ENCODE measurements at regions not wholly inside any gene's neighbourhood (a gene's known extent, or its start where the extent isn't known, plus 50 kb on each side); places are given as distances from the start of the nearest gene placed in this dataset.
A peak's percentile ranks its signal among the peaks of the same experiment; 100 is the strongest.

DNA sequence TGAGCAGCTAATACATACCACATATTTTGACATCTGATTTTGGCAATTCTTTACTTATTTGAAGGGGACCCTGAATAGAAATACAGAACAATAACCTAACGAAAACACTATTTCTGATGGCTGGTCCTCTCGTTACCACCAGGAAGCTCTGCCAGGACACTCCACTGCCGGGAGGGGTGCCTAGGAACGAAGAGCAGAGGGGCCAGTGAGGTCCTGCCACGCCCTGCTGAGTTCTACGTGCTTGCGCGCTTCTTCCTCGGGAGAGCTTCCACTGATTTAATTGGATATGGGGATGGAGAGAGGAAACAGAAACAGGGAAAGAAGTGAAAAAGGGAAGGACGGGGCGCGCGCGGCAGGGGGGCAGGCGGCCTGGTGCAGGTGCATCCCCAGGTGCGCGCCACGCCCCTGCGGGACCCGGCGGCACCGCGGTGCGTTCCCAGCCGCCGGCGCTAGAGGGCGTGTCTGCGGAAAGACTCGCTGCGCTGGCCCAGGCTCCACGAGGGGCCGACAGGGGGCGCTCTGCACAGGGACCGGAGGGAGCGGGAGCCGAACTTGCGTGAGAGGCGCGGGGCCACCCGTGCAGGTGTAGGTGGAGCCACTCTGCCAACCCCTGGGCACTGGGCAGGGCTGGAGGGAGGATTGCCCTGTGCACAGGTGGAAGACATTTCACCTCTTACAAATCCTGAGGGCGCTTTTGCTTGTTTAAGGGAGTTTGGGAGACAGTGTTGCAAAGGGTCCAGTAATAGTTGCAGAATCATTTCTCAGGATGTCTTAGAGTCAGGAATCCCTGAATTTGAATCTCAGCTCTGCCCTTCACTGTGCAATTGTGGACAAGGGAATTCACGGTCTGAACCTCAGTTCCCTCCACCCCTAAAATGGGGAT is 986.3 kb upstream of the TMEM132C start:
- no peak for TF ChIP-seq ZFX (IDR thresholded peaks at IDR 0.05; ENCODE audit: borderline replicate concordance)
- TF ChIP-seq, protein P1, sequence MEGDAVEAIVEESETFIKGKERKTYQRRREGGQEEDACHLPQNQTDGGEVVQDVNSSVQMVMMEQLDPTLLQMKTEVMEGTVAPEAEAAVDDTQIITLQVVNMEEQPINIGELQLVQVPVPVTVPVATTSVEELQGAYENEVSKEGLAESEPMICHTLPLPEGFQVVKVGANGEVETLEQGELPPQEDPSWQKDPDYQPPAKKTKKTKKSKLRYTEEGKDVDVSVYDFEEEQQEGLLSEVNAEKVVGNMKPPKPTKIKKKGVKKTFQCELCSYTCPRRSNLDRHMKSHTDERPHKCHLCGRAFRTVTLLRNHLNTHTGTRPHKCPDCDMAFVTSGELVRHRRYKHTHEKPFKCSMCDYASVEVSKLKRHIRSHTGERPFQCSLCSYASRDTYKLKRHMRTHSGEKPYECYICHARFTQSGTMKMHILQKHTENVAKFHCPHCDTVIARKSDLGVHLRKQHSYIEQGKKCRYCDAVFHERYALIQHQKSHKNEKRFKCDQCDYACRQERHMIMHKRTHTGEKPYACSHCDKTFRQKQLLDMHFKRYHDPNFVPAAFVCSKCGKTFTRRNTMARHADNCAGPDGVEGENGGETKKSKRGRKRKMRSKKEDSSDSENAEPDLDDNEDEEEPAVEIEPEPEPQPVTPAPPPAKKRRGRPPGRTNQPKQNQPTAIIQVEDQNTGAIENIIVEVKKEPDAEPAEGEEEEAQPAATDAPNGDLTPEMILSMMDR (IDR thresholded peaks at IDR 0.05), result peak; percentile 100
- H3K27ac ChIP-seq, result no peak overlapping the region

DNA sequence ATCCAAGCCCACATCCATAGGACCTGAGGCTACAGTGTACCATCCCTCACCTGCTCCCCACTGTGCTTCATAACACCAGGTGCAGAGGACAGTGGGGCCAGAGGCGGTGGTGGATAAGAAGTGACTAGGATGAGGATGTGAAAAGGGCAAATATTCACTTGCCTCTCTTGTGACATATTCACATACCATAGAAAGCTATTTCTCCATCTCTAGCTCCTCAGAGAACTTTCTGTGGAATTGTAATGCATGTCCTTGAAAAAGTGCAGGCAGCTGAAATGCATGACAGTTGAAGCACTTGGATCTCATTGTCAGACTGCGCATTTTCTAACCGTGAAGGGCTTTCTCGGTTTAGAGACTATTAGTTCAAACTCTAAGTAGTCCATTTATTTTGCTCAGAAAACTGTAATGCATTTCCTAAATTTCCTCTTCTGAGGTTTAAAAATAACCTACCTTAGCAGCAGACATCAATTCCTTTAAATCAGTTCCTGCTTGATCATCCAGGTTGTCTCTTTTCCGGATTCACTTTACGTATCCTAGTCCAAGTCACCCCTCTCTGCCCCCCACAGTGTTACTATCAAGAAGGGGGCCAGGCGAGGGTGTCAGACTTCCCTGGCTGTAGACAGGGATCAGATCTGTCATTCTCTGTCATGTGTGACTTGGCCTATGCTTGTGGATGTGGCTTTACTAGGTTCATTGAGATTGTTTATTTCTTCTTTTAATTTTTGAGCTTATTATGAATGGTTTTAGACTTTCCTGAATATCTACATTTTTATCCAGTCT is 984.0 kb upstream of the TMEM132C start:
- TF ChIP-seq, protein P1 (IDR thresholded peaks at IDR 0.05), result no peak
- TF ChIP-seq ZFX (IDR thresholded peaks at IDR 0.05; ENCODE audit: borderline replicate concordance), result no peak
- H3K27ac ChIP-seq, result no peak overlapping the region

DNA sequence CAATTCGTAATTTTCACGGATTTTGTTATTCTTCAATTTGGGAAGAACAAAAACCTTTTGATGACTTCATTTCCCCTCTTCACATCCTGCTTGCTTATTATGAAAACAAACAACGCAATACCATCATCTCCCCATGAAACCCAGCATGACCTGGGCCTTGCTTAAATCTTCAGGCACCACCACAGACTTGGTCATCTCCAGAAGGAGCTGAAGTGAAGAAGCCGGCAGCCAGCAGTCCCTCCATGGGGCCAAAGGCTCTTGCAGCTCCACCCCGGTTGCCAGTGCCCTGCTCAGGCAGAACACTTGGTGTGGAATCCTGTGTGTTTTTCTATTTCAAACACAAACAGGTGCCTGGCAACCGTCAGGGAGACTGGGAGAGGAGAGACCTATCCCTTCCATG is 982.9 kb upstream of the TMEM132C start:
- TF ChIP-seq ZFX (IDR thresholded peaks at IDR 0.05; ENCODE audit: borderline replicate concordance), result no peak
- TF ChIP-seq, protein P1 (IDR thresholded peaks at IDR 0.05), result no peak

DNA sequence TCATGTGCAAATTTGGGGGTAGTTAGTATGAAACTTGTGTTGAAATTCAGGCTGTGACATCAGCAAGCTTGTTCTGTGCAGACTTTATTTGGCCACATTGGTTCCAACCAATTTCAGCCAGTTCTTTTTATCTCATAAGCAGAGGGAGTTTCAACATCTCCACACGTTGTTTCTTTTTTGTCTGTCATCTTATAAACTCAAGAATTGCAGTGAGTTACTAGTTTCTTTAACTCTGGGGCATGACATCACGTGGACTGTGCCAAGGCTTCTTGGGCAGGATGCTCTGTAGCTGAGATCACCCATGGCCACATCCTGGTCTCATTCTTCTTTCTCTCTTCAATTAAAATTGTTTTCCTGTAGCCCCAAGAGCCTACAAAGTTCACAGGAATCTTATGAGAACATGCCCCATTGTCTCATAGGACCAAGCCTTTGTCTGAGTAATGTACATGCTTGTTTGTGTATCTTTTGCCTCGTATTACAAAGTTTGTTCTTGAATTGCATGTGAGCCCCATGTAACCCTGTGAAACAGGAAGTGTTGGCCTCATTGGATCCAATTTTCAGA is 982.0 kb upstream of the TMEM132C start:
- no peak overlapping the region for H3K27ac ChIP-seq
- no peak for TF ChIP-seq ZFX (IDR thresholded peaks at IDR 0.05; ENCODE audit: borderline replicate concordance)
- TF ChIP-seq, protein P1 (IDR thresholded peaks at IDR 0.05), result no peak

More for the DNA sequence above, 982.9 kb upstream of the TMEM132C start:
- no peak overlapping the region for H3K27ac ChIP-seq

DNA sequence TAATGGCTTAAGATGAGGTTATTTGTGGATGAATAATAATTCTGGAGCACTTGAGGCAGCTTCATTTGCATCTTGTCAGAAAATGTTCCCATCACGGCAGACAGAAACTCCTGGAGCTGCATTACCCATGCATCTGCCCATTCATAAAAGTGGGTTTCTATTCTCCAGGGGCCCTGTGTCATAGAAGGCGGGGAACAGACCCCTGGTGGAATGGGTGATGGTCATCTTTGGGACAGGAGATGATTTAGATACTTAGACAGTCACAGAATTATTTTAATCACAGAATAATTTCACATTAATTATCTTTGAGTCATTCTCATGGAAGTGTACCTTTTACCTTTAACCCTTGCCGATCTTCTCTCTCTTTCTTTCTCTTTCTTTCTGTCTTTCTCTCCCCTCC is 980.7 kb upstream of the TMEM132C start:
- no peak for TF ChIP-seq ZFX (IDR thresholded peaks at IDR 0.05; ENCODE audit: borderline replicate concordance)
- no peak overlapping the region for H3K27ac ChIP-seq

DNA sequence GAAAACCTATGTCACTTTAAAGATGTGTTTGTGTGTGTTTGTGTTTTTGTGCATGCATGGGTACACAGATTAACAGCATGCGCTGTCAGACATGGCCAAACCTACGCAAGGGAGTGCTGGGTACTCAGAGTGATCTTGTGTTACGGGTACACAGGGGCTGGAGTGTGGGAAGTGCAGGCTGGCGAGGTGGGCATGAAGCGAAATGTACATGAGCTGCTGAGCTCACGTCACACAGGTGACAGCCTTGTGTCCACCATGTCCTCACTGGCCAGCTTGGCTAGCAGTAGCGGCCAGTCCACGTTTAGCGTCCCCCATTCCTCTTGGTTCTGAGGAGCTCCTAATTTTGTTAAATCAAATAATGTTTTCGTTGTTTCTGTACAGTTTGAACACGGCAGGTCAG is 979.7 kb upstream of the TMEM132C start:
- no peak overlapping the region for H3K27ac ChIP-seq
- no peak for TF ChIP-seq ZFX (IDR thresholded peaks at IDR 0.05; ENCODE audit: borderline replicate concordance)

DNA sequence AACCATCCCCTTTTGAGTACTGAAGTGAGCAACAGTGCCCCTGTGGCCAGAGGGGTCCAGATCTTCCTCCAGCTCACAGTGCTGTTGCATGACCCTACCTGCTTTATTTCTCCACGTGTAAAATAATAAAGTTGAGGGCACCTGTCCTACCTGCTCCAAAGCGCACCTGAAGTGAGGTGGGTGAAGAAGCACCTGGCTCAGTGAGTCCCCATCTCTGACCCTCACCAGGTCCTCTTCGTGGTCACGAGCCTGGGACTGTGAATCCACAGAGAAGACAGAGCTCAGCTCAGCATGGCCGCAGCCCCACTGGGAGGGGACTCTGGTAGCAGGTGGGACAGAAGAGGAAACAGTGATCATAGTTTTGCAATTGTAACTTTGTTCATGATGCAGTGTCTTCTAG is 976.7 kb upstream of the TMEM132C start:
- H3K27ac ChIP-seq, result no peak overlapping the region
- TF ChIP-seq, protein P1 (IDR thresholded peaks at IDR 0.05), result no peak
- TF ChIP-seq ZFX (IDR thresholded peaks at IDR 0.05; ENCODE audit: borderline replicate concordance), result no peak

DNA sequence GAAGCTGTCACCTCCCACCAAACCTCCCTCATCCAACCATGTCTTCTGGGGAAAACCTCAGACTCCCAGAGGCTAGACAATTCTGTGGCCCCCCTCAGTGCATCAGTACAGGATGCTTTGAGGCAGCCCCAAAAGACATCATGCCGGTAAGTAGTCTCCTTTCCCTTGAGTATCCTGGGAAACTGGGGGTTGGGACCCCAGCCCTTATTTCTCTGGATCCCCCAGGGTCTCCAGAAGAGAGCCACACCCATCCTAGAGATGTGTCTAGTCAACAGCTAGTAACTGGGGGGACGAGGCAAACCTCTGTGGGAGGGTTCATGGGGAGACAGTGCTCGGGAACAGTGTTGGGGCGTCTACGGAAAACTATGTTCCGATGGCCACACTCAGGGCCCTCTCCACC is 974.2 kb upstream of the TMEM132C start:
- TF ChIP-seq, protein P1 (IDR thresholded peaks at IDR 0.05), result no peak
- no peak for TF ChIP-seq ZFX (IDR thresholded peaks at IDR 0.05; ENCODE audit: borderline replicate concordance)
- no peak overlapping the region for H3K27ac ChIP-seq
